SK-N-SH (cell line): ENCODE measurements at regions not wholly inside any gene's neighbourhood (a gene's known extent, or its start where the extent isn't known, plus 50 kb on each side); places are given as distances from the start of the nearest gene placed in this dataset.

Experiments used
- CHD2 ChIP-seq: fragments of 150-350 bp; IDR thresholded peaks from 2 replicates; pipeline ENCODE4 v1.6.1; 2018; ENCODE audit warnings: low read length; ENCODE audit not compliant: partially characterized antibody
- EP300 ChIP-seq, 2 experiments: IDR thresholded peaks; 2 replicates each; pipeline versions ENCODE4 v1.4.0 to v1.6.1; 2012; ENCODE audit warnings: borderline replicate concordance in 1 of 2, low read depth in 1 of 2, low read length in 1 of 2
- FOXJ3 ChIP-seq: sonication (generic); formaldehyde crosslinking; IDR thresholded peaks from 2 replicates; pipeline ENCODE4 v1.5.1; 2020; ENCODE audit warnings: mild to moderate bottlenecking, missing genetic modification reagents
- JUND ChIP-seq: IDR thresholded peaks from 2 replicates; pipeline ENCODE4 v1.4.0; 2012
- TAF1 ChIP-seq: IDR thresholded peaks from 2 replicates; pipeline ENCODE4 v1.6.1; 2012; ENCODE audit warnings: low read depth, mild to moderate bottlenecking, low read length, moderate library complexity, borderline replicate concordance
- YY1 ChIP-seq: IDR thresholded peaks from 2 replicates; pipeline ENCODE4 v1.4.0; 2012; ENCODE audit warnings: low read depth, mild to moderate bottlenecking
- TF ChIP-seq, protein P1 (sequence below): IDR thresholded peaks from 2 replicates; pipeline ENCODE4 v1.4.0; 2012; ENCODE audit warnings: low read depth
- TF ChIP-seq, protein P2 (sequence below): fragments of 200-600 bp; sonication (generic); IDR thresholded peaks from 2 replicates; pipeline ENCODE4 v1.6.1; 2017; ENCODE audit warnings: antibody characterized with exemption, mild to moderate bottlenecking, moderate library complexity

DNA sequence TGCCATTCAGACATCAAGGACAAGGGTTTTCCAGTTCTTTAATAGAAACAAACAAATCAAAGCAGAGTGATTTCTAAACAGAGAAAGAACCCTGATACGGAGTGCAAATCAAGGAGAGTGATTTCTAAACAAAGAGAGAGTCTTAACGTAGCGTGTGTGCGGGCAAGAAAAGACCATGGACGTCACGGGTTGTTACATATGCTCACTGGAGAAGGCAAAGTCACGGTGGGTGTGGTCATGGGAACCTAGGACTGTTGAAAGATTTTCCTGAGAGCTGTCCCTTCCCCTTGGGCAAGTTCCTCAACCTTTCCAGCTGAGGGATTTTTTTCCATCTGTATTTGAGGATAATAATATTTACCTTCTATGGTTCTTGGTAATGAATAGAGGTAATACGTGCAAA, 95.0 kb upstream of the SLC34A2 start:
- TF ChIP-seq, protein P1, sequence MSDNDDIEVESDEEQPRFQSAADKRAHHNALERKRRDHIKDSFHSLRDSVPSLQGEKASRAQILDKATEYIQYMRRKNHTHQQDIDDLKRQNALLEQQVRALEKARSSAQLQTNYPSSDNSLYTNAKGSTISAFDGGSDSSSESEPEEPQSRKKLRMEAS: no peak
- TF ChIP-seq EP300 (IDR thresholded peaks at IDR 0.05; ENCODE audit: borderline replicate concordance in 1 of 2, low read depth in 1 of 2, low read length in 1 of 2): no peak
- TF ChIP-seq FOXJ3 (CRISPR knock-in tag): no peak
- TF ChIP-seq, protein P2, sequence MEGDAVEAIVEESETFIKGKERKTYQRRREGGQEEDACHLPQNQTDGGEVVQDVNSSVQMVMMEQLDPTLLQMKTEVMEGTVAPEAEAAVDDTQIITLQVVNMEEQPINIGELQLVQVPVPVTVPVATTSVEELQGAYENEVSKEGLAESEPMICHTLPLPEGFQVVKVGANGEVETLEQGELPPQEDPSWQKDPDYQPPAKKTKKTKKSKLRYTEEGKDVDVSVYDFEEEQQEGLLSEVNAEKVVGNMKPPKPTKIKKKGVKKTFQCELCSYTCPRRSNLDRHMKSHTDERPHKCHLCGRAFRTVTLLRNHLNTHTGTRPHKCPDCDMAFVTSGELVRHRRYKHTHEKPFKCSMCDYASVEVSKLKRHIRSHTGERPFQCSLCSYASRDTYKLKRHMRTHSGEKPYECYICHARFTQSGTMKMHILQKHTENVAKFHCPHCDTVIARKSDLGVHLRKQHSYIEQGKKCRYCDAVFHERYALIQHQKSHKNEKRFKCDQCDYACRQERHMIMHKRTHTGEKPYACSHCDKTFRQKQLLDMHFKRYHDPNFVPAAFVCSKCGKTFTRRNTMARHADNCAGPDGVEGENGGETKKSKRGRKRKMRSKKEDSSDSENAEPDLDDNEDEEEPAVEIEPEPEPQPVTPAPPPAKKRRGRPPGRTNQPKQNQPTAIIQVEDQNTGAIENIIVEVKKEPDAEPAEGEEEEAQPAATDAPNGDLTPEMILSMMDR: no peak
- no peak for TF ChIP-seq TAF1
- no peak for TF ChIP-seq CHD2
- no peak for TF ChIP-seq JUND
- no peak for TF ChIP-seq YY1
